Activated CD4-positive, CD25-positive, alpha-beta regulatory T cell treated with anti-CD3 and anti-CD28 coated beads, Interleukin-2, amount 50 U/mL, for 24 hours (primary cell): ENCODE measurements at regions not wholly inside any gene's neighbourhood (a gene's known extent, or its start where the extent isn't known, plus 50 kb on each side); places are given as distances from the start of the nearest gene placed in this dataset.
"Not testable (repeated sequence)": the region's sequence is repeated elsewhere in the genome, so short reads cannot be mapped to it uniquely, and the experiment has no call there.

ENCODE experiments used
- ATAC-seq, 2 donors: fragments of 150-1000 bp; cut with Tn5 transposase; one replicate each; pipeline ENCODE4 v1.10.0; 2021; ENCODE audit warnings: mild to moderate bottlenecking in 1 of 2, moderate library complexity in 1 of 2

DNA sequence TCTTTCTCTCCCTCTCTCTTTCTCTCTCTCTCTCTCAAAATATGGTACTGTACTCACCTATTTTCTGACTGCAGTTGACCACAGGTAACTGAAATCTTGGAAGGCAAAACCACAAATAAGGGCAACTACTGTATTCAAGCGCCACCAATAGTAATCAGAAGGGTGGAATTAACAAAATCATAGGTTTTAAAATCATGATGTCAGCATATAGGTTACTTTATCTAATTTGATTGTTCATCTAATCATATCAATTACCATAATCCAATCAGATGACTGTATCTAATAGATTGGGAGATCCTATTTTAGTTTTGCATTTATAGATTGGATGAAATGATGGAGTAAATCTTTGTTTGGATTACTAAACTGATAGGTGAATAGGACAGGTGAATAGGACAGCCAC lies 155.8 kb upstream of the KITLG start:
- no peak for ATAC-seq

- ATAC-seq: no peak
Measured at GRCh38 chr12:88733008-88733407, 152.7 kb upstream of the KITLG start.

DNA sequence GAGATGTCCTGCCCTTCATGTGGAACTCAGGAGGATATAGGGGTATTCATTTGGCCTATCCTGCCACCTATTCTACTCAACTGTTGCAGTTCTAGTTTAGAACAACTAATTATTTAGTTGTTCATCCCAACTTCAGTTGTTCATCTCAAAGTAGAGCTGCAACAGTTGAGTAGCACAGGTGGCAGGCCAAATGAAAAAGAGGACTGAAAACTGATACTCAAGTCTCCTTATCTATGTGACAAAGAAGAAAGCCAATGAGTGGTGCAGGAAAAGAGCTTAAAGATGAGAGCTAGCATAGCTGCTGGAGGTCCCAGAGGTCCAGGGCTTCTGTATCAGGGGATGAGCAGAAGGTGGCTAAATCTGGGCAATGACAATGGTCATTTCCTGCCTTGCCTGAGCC lies 148.9 kb upstream of the KITLG start:
- ATAC-seq: no peak

GRCh38 chr12:88726806-88727720 lies 146.8 kb upstream of the KITLG start:
- ATAC-seq: no peak

DNA sequence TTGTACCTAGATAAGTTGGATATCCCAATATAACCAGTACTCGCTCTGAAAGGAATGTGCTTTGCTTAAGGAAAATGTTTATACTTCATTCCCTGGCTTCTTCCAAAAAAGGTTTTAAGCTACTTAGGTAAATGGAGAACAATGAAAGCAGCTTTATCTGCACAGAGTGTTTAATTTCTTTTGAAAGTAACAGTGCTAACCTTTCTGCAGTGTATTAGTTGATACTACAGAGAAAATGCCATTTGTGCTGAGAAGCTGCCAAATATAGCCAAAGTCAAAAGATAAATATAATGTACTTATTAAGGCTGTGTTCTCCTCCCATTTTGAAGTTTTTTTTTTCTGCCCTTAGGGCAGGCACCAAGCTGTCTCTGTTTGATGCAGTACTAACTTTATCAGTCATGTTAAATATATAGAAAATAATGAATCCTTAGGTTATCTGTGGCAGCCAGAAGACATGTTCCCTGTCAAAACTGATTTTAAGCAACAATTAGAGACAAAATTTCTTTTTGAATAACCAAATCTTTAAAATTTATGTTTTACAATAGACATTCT lies 145.4 kb upstream of the KITLG start:
- ATAC-seq: no peak

- no peak for ATAC-seq
Measured at GRCh38 chr12:88723219-88723618, 142.9 kb upstream of the KITLG start.

GRCh38 chr12:88720785-88721650 lies 140.7 kb upstream of the KITLG start:
- ATAC-seq: no peak

DNA sequence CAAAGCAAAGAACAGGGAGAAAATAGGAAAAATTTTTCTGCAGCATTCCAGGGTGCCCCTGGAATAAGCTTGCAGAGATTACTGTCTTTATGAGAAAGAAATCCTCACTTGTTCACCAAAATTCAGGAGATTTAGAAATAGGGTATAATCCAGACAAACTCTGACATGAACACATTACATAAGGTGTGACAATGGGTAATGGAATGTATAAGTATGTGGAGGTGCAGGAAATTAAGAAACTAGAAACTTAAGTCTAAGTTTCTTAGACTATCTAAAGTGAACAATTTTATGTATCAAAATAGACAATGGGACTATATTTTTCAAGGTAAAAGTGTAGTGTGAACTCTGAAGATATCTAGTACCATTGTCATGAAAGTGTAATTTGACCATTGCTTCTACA lies 140.0 kb upstream of the KITLG start:
- no peak for ATAC-seq

GRCh38 chr12:88717188-88717587 lies 136.9 kb upstream of the KITLG start:
- no peak for ATAC-seq

DNA sequence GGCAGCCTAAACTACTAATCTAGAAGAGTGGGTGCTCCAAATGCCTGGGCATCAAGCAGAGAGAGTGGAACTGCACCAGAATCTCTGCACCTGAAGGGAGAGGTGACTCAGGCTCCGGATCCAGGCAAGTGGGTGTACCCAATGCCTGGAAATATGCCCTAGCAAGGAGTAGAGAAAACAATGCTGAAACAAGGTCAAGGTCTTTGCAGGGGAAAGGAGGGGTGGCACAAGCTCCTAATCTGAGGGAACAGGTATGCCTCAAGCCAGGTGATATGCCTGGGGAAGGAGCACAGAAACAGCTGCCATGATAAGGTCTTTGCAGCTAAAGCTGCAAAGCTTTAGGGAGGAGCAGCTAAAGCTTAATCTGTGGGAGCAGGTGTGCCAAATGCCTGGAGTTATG lies 136.0 kb upstream of the KITLG start:
- ATAC-seq: no peak

DNA sequence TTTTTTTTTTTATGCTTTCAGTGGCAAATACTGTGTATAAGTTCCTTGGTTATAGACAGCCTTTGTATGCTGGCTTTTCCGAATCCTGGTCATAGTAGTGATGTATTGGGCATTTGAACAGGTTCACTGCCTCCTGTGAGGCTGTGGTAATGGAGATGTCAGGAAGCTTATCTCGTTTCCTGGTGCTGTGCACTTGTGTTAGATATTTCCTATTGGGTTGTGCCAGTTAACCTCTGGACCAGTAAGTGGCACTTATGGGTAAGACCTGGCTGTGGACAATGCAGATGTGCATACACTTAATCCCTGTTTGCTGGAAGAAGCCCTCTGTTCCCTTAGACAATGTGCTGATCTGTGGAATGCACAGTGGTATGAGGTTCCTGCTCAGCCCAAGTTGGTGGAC lies 135.4 kb upstream of the KITLG start:
- ATAC-seq: no peak

DNA sequence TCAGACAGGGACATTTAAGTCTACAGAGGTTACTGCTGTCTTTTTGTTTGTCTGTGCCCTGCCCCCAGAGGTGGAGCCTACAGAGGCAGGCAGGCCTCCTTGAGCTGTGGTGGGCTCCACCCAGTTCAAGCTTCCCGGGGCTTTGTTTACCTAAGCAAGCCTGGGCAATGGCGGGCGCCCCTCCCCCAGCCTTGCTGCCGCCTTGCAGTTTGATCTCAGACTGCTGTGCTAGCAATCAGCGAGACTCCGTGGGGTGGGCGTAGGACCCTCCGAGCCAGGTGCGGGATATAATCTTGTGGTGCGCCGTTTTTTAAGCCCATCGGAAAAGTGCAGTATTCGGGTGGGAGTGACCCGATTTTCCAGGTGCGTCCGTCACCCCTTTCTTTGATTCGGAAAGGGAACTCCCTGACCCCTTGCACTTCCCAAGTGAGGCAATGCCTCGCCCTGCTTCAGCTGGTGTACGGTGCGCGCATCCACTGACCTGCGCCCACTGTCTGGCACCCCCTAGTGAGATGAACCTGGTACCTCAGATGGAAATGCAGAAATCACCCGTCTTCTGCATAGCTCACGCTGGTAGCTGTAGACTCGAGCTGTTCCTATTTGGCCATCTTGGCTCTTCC lies 134.1 kb upstream of the KITLG start:
- ATAC-seq: not testable (repeated sequence)

GRCh38 chr12:88707800-88708199 lies 127.5 kb upstream of the KITLG start:
- ATAC-seq: no peak

DNA sequence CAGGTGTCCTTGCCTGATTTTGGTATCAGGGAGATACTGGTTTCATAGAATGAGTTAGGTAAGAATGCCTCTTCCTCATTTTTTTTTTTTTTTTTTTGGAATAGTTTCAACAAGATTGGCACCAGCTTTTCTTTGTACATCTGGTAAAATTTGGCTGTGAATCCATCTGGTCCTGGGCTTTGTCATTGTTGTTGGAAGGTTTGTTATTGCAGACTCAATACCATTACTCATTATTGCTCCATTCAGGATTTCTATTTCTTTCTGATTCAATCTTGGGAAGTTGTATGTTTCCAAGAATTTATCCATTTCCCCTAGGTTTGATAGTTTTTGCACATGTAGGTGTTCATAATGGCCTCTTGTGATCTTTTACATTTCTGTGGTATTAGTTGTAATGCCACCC lies 126.0 kb upstream of the KITLG start:
- ATAC-seq: no peak

DNA sequence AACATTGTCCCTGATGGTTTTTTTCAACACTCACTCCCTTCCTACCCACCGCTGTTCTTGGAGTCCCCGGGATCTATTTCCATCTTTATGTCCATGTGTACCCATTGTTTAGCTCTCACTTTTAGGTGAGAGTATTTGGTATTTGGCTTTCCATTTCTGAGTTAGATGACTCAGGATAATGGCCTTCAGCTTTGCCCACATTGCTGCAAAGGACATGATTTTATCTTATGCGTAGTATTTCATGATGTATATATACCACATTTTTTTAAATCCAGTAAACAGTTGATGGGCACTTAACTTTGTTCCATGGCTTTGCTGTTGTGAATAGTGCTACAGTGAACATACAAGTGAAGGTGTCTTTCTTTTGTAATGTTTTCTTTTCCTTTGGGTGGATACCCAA lies 123.5 kb upstream of the KITLG start:
- no peak for ATAC-seq

GRCh38 chr12:88698471-88698870 lies 118.2 kb upstream of the KITLG start:
- no peak for ATAC-seq

DNA sequence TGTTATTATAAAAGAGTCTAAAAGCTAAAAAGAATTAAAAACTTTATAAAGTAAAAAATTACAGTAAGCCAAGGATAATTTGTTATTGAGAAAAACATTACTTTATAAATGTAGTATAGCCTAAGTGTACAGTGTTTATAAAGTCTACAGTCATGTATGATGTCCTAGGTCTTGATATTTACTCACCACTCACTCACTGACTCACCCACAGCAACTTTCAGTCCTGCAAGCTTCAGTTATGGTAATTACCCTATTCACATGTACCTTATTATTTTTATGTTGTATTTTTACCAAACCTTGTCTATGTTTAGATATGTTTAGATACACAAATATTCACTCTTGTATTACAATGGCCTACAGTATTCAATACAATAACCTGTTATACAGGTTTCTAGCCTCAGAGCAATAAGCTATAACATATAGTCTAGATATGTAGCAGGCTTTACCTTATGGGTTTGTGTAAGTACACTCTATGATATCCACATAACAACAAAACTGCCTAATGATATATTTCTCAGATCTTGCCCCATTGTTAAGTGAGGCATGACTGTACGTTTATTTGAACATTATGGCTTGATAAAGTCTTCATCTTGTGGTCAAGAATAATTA lies 113.7 kb upstream of the KITLG start:
- ATAC-seq: no peak

DNA sequence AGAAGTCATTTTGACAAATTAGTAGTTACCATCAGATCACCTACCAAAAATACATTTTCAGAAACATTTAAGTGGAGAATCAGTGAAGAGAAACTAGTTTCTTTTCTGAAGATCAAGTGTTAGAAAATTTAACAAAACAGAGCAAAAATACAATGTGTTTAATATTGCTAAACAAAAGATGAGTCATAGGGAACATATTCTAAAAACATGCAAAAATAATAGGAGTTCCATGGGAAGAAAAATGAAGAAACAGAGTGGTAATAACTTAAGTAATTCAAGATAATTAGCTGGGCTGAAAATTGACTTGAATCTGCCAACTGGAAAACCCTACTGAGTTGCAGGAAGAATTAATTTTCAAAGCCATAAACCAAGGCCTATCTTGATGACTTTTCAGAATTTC lies 111.5 kb upstream of the KITLG start:
- no peak for ATAC-seq

- ATAC-seq: no peak
Measured at GRCh38 chr12:88684610-88685009, 104.3 kb upstream of the KITLG start.

DNA sequence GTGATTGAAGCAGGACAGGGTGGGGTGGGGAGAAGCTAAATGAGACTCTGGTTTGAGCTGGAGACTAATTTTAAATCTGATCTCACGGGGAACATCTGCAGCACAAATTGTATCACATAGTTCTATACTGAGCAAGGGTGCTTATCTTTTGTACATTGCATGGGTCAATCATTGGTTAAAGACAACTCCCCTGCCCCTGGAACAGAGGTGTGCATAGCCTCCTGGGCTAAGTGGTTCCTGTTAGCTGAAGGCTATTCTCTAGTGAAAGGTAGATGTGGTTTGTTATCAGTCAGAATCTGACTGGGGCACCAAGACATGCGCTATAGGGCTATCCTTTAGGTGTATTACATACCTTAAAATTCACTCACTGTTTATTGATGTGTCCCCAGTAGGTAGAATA lies 103.9 kb upstream of the KITLG start:
- no peak for ATAC-seq

GRCh38 chr12:88683628-88684027 lies 103.4 kb upstream of the KITLG start:
- ATAC-seq: no peak

- ATAC-seq: no peak
Measured at GRCh38 chr12:88681271-88681670, 101.0 kb upstream of the KITLG start.

GRCh38 chr12:88677464-88677863 lies 97.2 kb upstream of the KITLG start:
- ATAC-seq: no peak
